Gastroesophageal sphincter (tissue), 4 donors: ENCODE measurements at regions not wholly inside any gene's neighbourhood (a gene's known extent, or its start where the extent isn't known, plus 50 kb on each side); places are given as distances from the start of the nearest gene placed in this dataset.

Source experiments
- ATAC-seq: fragments of 150-250 bp; one replicate; pipeline ENCODE4 v1.9.1; 2016; ENCODE audit warnings: mild to moderate bottlenecking, moderate library complexity
- H3K27ac ChIP-seq, 4 donors: fragments of 200-600 bp; sonication (generic) in 3 of 4; 1 replicate in 3 of 4; 2 replicates in 1 of 4; pipeline ENCODE4 v1.5.1; 2016 to 2019
- H3K27me3 ChIP-seq: fragments of 200-600 bp; sonication (generic); one replicate; pipeline ENCODE4 v1.5.1; 2019
- H3K36me3 ChIP-seq, 2 donors: fragments of 200-600 bp; sonication (generic); one replicate each; pipeline ENCODE4 v1.5.1; 2019; ENCODE audit warnings: control low read depth in 1 of 2
- H3K4me1 ChIP-seq, 3 donors: fragments of 200-600 bp; sonication (generic); 1 replicate in 2 of 3; 2 replicates in 1 of 3; pipeline ENCODE4 v1.5.1; 2016 to 2019; ENCODE audit warnings: control low read depth in 2 of 3
- H3K4me3 ChIP-seq, 2 donors: fragments of 200-600 bp; sonication (generic); one replicate each; pipeline ENCODE4 v1.5.1; 2019; ENCODE audit warnings: mild to moderate bottlenecking in 1 of 2, moderate library complexity in 1 of 2
- H3K9me3 ChIP-seq, 3 donors: fragments of 200-600 bp; sonication (generic); one replicate each; pipeline ENCODE4 v1.5.1; 2017 to 2019; ENCODE audit warnings: control low read depth in 2 of 3
- CTCF ChIP-seq, 4 experiments: fragments of 200-600 bp in 2 of 4; fragments of 450-650 bp in 2 of 4; sonication (generic) in 1 of 4; IDR thresholded peaks; one replicate each; pipeline ENCODE4 v1.5.1; 2017 to 2019; ENCODE audit warnings: antibody characterized with exemption in 4 of 4, mild to moderate bottlenecking in 2 of 4, moderate library complexity in 2 of 4
- EP300 ChIP-seq: sonication (generic); formaldehyde crosslinking; IDR thresholded peaks from one replicate; pipeline ENCODE4 v1.6.1; 2017; ENCODE audit warnings: antibody characterized with exemption, mild to moderate bottlenecking
- POLR2A ChIP-seq, 2 donors: fragments of 450-650 bp; IDR thresholded peaks; one replicate each; pipeline ENCODE4 v1.6.1; 2017; ENCODE audit warnings: antibody characterized with exemption in 2 of 2, mild to moderate bottlenecking in 2 of 2, moderate library complexity in 1 of 2
- POLR2AphosphoS5 ChIP-seq: sonication (generic); formaldehyde crosslinking; IDR thresholded peaks from one replicate; pipeline ENCODE4 v1.6.1; 2017; ENCODE audit warnings: antibody characterized with exemption
- WGBS, 2 donors: methylation state at CpG; one replicate each; pipeline ENCODE4 v1.1.5; 2018; ENCODE audit warnings: low coverage in 1 of 2; 5-methylcytosine and 5-hydroxymethylcytosine counted together

- ATAC-seq: no peak
- Histone ChIP-seq H3K27ac (no peak overlapping the region), H3K4me3 (no peak overlapping the region), H3K27me3 (no peaks in the 10 kb centered on the region), H3K4me1 (no peaks in the 10 kb centered on the region), H3K9me3 (no peaks in the 10 kb centered on the region), H3K36me3 (no peaks in the 10 kb centered on the region)
- WGBS, 2 donors: 63 to 77% methylated on average over 1 to 2 of the region's 2 CpGs
- TF ChIP-seq EP300: no peak
- TF ChIP-seq POLR2AphosphoS5: no peak
- no peak for TF ChIP-seq POLR2A (IDR thresholded peaks at IDR 0.05)
- no peak for TF ChIP-seq CTCF (IDR thresholded peaks at IDR 0.05)
Measured at GRCh38 chr3:86180696-86181095, 810.3 kb downstream of the VGLL3 start.

- H3K4me3 ChIP-seq: no peak overlapping the region
- WGBS, 2 donors: 86 to 90% methylated on average over 6 of the region's 6 CpGs
- ATAC-seq: no peak
Measured at GRCh38 chr3:86178095-86178494, 812.9 kb downstream of the VGLL3 start.

GRCh38 chr3:86176445-86176784 lies 814.5 kb downstream of the VGLL3 start:
- H3K4me1 ChIP-seq: no peaks in the 10 kb centered on the region
- TF ChIP-seq EP300: no peak
- no peak for TF ChIP-seq POLR2AphosphoS5
- TF ChIP-seq CTCF (IDR thresholded peaks at IDR 0.05): no peak
- no peak for TF ChIP-seq POLR2A (IDR thresholded peaks at IDR 0.05)
- H3K27me3 ChIP-seq: no peaks in the 10 kb centered on the region
- no peak overlapping the region for H3K27ac ChIP-seq
- ATAC-seq: no peak
- H3K9me3 ChIP-seq: no peaks in the 10 kb centered on the region
- WGBS, 2 donors: 81 to 83% methylated on average over 2 to 3 of the region's 3 CpGs
- no peaks in the 10 kb centered on the region for H3K36me3 ChIP-seq
- H3K4me3 ChIP-seq: no peak overlapping the region

More at GRCh38 chr3:86178095-86178494, 812.9 kb downstream of the VGLL3 start:
- Histone ChIP-seq H3K27me3 (no peaks in the 10 kb centered on the region), H3K36me3 (no peaks in the 10 kb centered on the region), H3K4me1 (no peaks in the 10 kb centered on the region), H3K9me3 (no peaks in the 10 kb centered on the region), H3K27ac (no peak overlapping the region)
- no peak for TF ChIP-seq POLR2A (IDR thresholded peaks at IDR 0.05)
- no peak for TF ChIP-seq POLR2AphosphoS5

GRCh38 chr3:86175593-86176444 lies 815.1 kb downstream of the VGLL3 start:
- H3K9me3 ChIP-seq: no peaks in the 10 kb centered on the region
- no peaks in the 10 kb centered on the region for H3K4me1 ChIP-seq
- H3K4me3 ChIP-seq: no peak overlapping the region
- H3K36me3 ChIP-seq: no peaks in the 10 kb centered on the region
- no peak for ATAC-seq
- H3K27me3 ChIP-seq: no peaks in the 10 kb centered on the region
- TF ChIP-seq POLR2A (IDR thresholded peaks at IDR 0.05): no peak
- TF ChIP-seq EP300: no peak
- no peak for TF ChIP-seq POLR2AphosphoS5
- no peak for TF ChIP-seq CTCF (IDR thresholded peaks at IDR 0.05)
- no peak overlapping the region for H3K27ac ChIP-seq
- 69 to 70% methylated on average over 5 to 7 of the region's 7 CpGs for WGBS, 2 donors

GRCh38 chr3:86175051-86175536 lies 815.9 kb downstream of the VGLL3 start:
- Histone ChIP-seq H3K27ac (no peak overlapping the region), H3K27me3 (no peaks in the 10 kb centered on the region), H3K4me1 (no peaks in the 10 kb centered on the region), H3K9me3 (no peaks in the 10 kb centered on the region), H3K36me3 (no peaks in the 10 kb centered on the region), H3K4me3 (no peak overlapping the region)
- WGBS, 2 donors: 32 to 34% methylated on average over 3 of the region's 3 CpGs
- TF ChIP-seq POLR2AphosphoS5: no peak
- no peak for TF ChIP-seq EP300
- TF ChIP-seq CTCF (IDR thresholded peaks at IDR 0.05): no peak
- TF ChIP-seq POLR2A (IDR thresholded peaks at IDR 0.05): no peak
- ATAC-seq: no peak
